C1 segment of cervical spinal cord (tissue), 14 donors: ENCODE measurements at regions not wholly inside any gene's neighbourhood (a gene's known extent, or its start where the extent isn't known, plus 50 kb on each side); places are given as distances from the start of the nearest gene placed in this dataset.
A peak's percentile ranks its signal among the peaks of the same experiment; 100 is the strongest.

ENCODE experiments used
- DNase-seq, 14 donors: peaks; one replicate each; lab custom pipeline; 2025; lab: John Stamatoyannopoulos, UW

GRCh38 chr11:119796363-119797060, 67.5 kb upstream of the NECTIN1 start:
- peak in 1 of 14 donors; percentile 16 for DNase-seq

- no peak for DNase-seq
Measured at GRCh38 chr11:119795690-119796089, 66.7 kb upstream of the NECTIN1 start.

GRCh38 chr11:119795231-119795630, 66.2 kb upstream of the NECTIN1 start:
- no peak for DNase-seq

- DNase-seq: peak in 1 of 14 donors; percentile 47
Measured at GRCh38 chr11:119794756-119795155, 65.8 kb upstream of the NECTIN1 start.

GRCh38 chr11:119794141-119794665, 65.2 kb upstream of the NECTIN1 start:
- DNase-seq: no peak

GRCh38 chr11:119793335-119793984, 64.5 kb upstream of the NECTIN1 start:
- DNase-seq: no peak

- no peak for DNase-seq
Measured at GRCh38 chr11:119791701-119792151, 62.7 kb upstream of the NECTIN1 start.

- DNase-seq: no peak
Measured at GRCh38 chr11:119791047-119791446, 62.0 kb upstream of the NECTIN1 start.

- DNase-seq: no peak
Measured at GRCh38 chr11:119790476-119790875, 61.5 kb upstream of the NECTIN1 start.

GRCh38 chr11:119789766-119790407, 60.9 kb upstream of the NECTIN1 start:
- DNase-seq: no peak

- DNase-seq: no peak
Measured at GRCh38 chr11:119788911-119789560, 60.0 kb upstream of the NECTIN1 start.

GRCh38 chr11:119788096-119788883, 59.3 kb upstream of the NECTIN1 start:
- no peak for DNase-seq

- DNase-seq: no peak
Measured at GRCh38 chr11:119787074-119787461, 58.1 kb upstream of the NECTIN1 start.

- DNase-seq: no peak
Measured at GRCh38 chr11:119786431-119787073, 57.6 kb upstream of the NECTIN1 start.

GRCh38 chr11:119785131-119785530, 56.1 kb upstream of the NECTIN1 start:
- no peak for DNase-seq

- no peak for DNase-seq
Measured at GRCh38 chr11:119784421-119784820, 55.4 kb upstream of the NECTIN1 start.

GRCh38 chr11:119783466-119784400, 54.7 kb upstream of the NECTIN1 start:
- no peak for DNase-seq

GRCh38 chr11:119782739-119783072, 53.7 kb upstream of the NECTIN1 start:
- peak in 1 of 14 donors; percentile 25 for DNase-seq

GRCh38 chr11:119782006-119782738, 53.2 kb upstream of the NECTIN1 start:
- DNase-seq: no peak
